ENCODE measurements at regions not wholly inside any gene's neighbourhood (a gene's known extent, or its start where the extent isn't known, plus 50 kb on each side); places are given as distances from the start of the nearest gene placed in this dataset.

DNA sequence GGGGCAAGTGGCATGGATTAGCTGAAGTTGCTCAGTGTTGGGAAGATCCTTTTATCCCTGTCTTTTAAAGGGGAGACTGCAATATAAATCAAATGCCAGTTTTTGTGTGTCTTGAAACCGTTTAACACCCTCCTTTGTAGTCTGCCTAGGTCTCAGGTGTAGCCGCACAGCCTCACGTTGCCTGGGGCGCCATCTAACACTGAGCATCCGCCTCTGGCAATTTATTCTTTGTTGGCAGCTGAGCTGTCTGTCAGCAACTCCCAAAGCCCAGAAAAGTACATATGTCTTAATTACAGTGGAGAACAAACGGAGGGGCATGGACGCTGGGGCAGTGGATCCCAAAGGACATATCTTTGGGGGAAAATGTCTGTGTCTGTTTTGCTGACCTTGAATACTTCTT is 254.7 kb downstream of the STK31 start:
- TF ChIP-seq POLR2A (IDR thresholded peaks at IDR 0.05) = no peak
- TF ChIP-seq, protein P1, sequence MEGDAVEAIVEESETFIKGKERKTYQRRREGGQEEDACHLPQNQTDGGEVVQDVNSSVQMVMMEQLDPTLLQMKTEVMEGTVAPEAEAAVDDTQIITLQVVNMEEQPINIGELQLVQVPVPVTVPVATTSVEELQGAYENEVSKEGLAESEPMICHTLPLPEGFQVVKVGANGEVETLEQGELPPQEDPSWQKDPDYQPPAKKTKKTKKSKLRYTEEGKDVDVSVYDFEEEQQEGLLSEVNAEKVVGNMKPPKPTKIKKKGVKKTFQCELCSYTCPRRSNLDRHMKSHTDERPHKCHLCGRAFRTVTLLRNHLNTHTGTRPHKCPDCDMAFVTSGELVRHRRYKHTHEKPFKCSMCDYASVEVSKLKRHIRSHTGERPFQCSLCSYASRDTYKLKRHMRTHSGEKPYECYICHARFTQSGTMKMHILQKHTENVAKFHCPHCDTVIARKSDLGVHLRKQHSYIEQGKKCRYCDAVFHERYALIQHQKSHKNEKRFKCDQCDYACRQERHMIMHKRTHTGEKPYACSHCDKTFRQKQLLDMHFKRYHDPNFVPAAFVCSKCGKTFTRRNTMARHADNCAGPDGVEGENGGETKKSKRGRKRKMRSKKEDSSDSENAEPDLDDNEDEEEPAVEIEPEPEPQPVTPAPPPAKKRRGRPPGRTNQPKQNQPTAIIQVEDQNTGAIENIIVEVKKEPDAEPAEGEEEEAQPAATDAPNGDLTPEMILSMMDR (IDR thresholded peaks at IDR 0.05) = no peak

Data from lower leg skin (tissue), 3 donors.